ENCODE measurements at regions not wholly inside any gene's neighbourhood (a gene's known extent, or its start where the extent isn't known, plus 50 kb on each side); places are given as distances from the start of the nearest gene placed in this dataset.

DNA sequence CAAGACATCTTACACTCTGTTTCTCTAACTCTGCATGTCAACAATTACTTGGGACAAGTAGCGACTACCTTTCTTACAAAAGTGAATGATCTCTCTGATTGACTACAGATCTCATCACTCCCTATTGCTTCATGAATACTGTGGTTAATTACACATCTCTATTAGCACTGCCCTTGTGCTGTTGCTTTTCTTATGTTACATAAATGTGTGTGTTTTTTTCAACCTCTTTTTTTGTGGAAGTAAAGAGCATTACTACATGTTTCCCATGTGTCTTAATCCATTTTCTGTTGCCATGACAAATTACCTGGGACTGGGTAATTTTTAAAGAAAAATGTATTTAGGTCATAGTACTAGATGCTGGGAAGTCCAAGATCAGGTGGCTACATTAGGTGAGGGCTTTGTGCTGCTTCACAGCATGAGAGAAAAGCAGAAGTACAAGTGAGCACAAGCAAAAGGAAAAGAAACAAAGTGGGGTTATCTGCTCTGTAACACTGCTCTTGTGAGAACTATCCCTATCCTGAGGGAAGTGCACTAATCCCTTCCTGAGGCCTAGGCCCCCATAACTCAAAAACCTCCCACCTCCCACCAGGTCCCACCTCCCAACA lies 298.2 kb upstream of the SATB1 start:
- TF ChIP-seq POLR2A (IDR thresholded peaks at IDR 0.05) = no peak
- no peak for TF ChIP-seq CTCF (IDR thresholded peaks at IDR 0.05)

Measured in adrenal gland (tissue), 5 donors.